ENCODE measurements at regions not wholly inside any gene's neighbourhood (a gene's known extent, or its start where the extent isn't known, plus 50 kb on each side); places are given as distances from the start of the nearest gene placed in this dataset.

GRCh38 chr2:187057466-187057865, 208.5 kb upstream of the ZSWIM2 start:
- intact Hi-C loops (cut with DNase I): no loop called here
- Histone ChIP-seq H3K4me3 (no peak overlapping the region), H3K27ac (no peak overlapping the region), H3K36me3 (replicated peaks in 1 of 2) (no peaks in the 10 kb centered on the region), H3K9me3 (replicated peaks in 1 of 3) (no peaks in the 10 kb centered on the region), H3K4me1 (replicated peaks in 1 of 2) (no peaks in the 10 kb centered on the region), H3K27me3 (no peaks in the 10 kb centered on the region)
- 84 to 92% (median 89%) methylated on average over 1 of the region's 1 CpG for WGBS, 4 donors
- TF ChIP-seq CTCF (IDR thresholded peaks at IDR 0.05): no peak
- TF ChIP-seq POLR2A (IDR thresholded peaks at IDR 0.05): no peak
- no peak for DNase-seq

- no peaks in the 10 kb centered on the region for H3K36me3 ChIP-seq (replicated peaks in 1 of 2)
- intact Hi-C loops (cut with DNase I): no loop called here
- no peak for TF ChIP-seq POLR2A (IDR thresholded peaks at IDR 0.05)
- no peak for TF ChIP-seq CTCF (IDR thresholded peaks at IDR 0.05)
- 83 to 92% (median 87%) methylated on average over 4 of the region's 4 CpGs for WGBS, 4 donors
- no peaks in the 10 kb centered on the region for H3K27me3 ChIP-seq
- H3K4me1 ChIP-seq (replicated peaks in 1 of 2): no peaks in the 10 kb centered on the region
- no peak overlapping the region for H3K27ac ChIP-seq
- DNase-seq: no peak
- no peaks in the 10 kb centered on the region for H3K9me3 ChIP-seq (replicated peaks in 1 of 3)
- no peak overlapping the region for H3K4me3 ChIP-seq
Measured at GRCh38 chr2:187056416-187057334, 207.7 kb upstream of the ZSWIM2 start.

- H3K4me3 ChIP-seq: no peak overlapping the region
- TF ChIP-seq POLR2A (IDR thresholded peaks at IDR 0.05) (no peak), CTCF (IDR thresholded peaks at IDR 0.05) (no peak)
- no peaks in the 10 kb centered on the region for H3K36me3 ChIP-seq (replicated peaks in 1 of 2)
- no peaks in the 10 kb centered on the region for H3K9me3 ChIP-seq (replicated peaks in 1 of 3)
- H3K27ac ChIP-seq: no peak overlapping the region
- intact Hi-C loops (cut with DNase I): no loop called here
- no peaks in the 10 kb centered on the region for H3K27me3 ChIP-seq
- WGBS, 4 donors: 22 to 47% (median 33%) methylated on average over 1 of the region's 1 CpG
- H3K4me1 ChIP-seq (replicated peaks in 1 of 2): no peaks in the 10 kb centered on the region
- DNase-seq: peak in 6 of 7 donors; percentile 9 to 32 (median 25)
Measured at GRCh38 chr2:187055463-187055862, 206.5 kb upstream of the ZSWIM2 start.

DNA sequence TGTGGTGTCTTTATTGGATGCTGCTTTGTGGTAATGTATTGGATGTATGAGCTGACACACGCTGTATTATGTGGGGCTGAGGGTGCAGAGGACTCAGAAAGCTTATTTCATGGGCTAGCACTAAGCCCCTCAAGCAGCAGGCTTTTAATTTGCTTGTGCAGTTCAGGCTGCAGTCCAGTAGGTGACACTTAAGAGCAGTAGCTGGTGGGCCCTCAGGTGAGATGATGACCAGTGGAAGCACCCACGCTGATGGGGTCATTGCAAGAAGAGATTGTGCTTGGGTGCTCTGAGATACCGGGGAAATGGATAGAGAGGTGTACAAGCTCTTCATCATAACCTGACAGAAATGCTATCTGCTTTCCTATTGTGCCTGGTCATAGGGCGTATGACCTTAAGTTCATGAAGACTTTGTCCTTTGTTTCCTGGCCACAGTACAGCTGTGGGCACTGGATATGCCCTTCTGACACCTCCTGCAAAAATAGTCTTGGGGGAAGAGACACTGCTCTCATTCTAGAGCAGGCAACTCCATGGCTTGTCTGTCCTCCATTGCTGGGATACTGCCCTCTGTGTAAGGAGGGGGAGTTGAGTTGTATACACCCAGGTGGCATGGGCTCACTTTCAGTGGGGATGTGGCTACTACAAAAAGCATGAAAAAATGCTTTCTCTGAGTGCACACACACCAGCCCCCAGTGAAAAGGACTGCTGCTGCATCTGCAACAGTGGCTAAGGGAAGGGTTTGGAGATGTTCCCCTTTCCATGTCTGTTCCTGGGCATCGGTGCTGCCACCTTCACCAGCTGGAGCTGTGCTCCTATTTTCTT, 205.7 kb upstream of the ZSWIM2 start:
- H3K9me3 ChIP-seq (replicated peaks in 1 of 3): no peaks in the 10 kb centered on the region
- intact Hi-C loops (cut with DNase I): no loop called here
- H3K36me3 ChIP-seq (replicated peaks in 1 of 2): no peaks in the 10 kb centered on the region
- WGBS, 4 donors: 65 to 89% (median 79%) methylated on average over 4 to 5 of the region's 5 CpGs
- H3K4me1 ChIP-seq (replicated peaks in 1 of 2): no peaks in the 10 kb centered on the region
- H3K27me3 ChIP-seq: no peaks in the 10 kb centered on the region
- TF ChIP-seq POLR2A (IDR thresholded peaks at IDR 0.05): no peak
- TF ChIP-seq CTCF (IDR thresholded peaks at IDR 0.05): no peak
- H3K4me3 ChIP-seq: no peak overlapping the region
- DNase-seq: no peak
- H3K27ac ChIP-seq: no peak overlapping the region
